Skin epidermis (tissue), 12 donors: ENCODE measurements at regions not wholly inside any gene's neighbourhood (a gene's known extent, or its start where the extent isn't known, plus 50 kb on each side); places are given as distances from the start of the nearest gene placed in this dataset.
"Not testable (repeated sequence)": the region's sequence is repeated elsewhere in the genome, so short reads cannot be mapped to it uniquely, and the experiment has no call there.

ENCODE experiments used
- H3K27ac ChIP-seq, 21 experiments: fragments of 200-600 bp; sonication (generic) in 11 of 21; one replicate each; pipeline ENCODE4 v1.5.0; 2020; ENCODE audit warnings: mild to moderate bottlenecking in 3 of 21, inconsistent platforms in 2 of 21, moderate library complexity in 2 of 21
- H3K4me3 ChIP-seq, 7 experiments: fragments of 200-600 bp; sonication (generic) in 2 of 7; one replicate each; pipeline ENCODE4 v1.5.0; 2020; ENCODE audit warnings: inconsistent platforms in 2 of 7, mild to moderate bottlenecking in 2 of 7, moderate library complexity in 1 of 7

GRCh38 chr11:43119275-43119970, 192.4 kb upstream of the API5 start:
- H3K27ac ChIP-seq = no peak overlapping the region
- H3K4me3 ChIP-seq = no peak overlapping the region

- Histone ChIP-seq H3K27ac (no peak overlapping the region), H3K4me3 (no peak overlapping the region)
These were observed 189.2 kb upstream of the API5 start for GRCh38 chr11:43122546-43122945.

GRCh38 chr11:43123443-43123842, 188.4 kb upstream of the API5 start:
- Histone ChIP-seq H3K27ac (no peak overlapping the region), H3K4me3 (no peak overlapping the region)

- Histone ChIP-seq H3K27ac (no peak overlapping the region), H3K4me3 (no peak overlapping the region)
These were observed 187.4 kb upstream of the API5 start for GRCh38 chr11:43124272-43124935.

GRCh38 chr11:43129329-43129728, 182.5 kb upstream of the API5 start:
- Histone ChIP-seq H3K27ac (no peak overlapping the region), H3K4me3 (no peak overlapping the region)

GRCh38 chr11:43130616-43131015, 181.2 kb upstream of the API5 start:
- no peak overlapping the region for H3K4me3 ChIP-seq
- H3K27ac ChIP-seq = no peak overlapping the region

- Histone ChIP-seq H3K4me3 (no peak overlapping the region), H3K27ac (no peak overlapping the region)
These were observed 175.7 kb upstream of the API5 start for GRCh38 chr11:43135966-43136534.

- H3K27ac ChIP-seq = no peak overlapping the region
- no peak overlapping the region for H3K4me3 ChIP-seq
These were observed 173.1 kb upstream of the API5 start for GRCh38 chr11:43138621-43139140.

- no peak overlapping the region for H3K27ac ChIP-seq
- no peak overlapping the region for H3K4me3 ChIP-seq
These were observed 166.1 kb upstream of the API5 start for GRCh38 chr11:43145653-43146052.

- Histone ChIP-seq H3K27ac (no peak overlapping the region), H3K4me3 (no peak overlapping the region)
These were observed 161.1 kb upstream of the API5 start for GRCh38 chr11:43150697-43151096.

- no peak overlapping the region for H3K27ac ChIP-seq
- H3K4me3 ChIP-seq = no peak overlapping the region
These were observed 147.0 kb upstream of the API5 start for GRCh38 chr11:43164831-43165230.

- not testable (repeated sequence) for H3K4me3 ChIP-seq, H3K27ac ChIP-seq
These were observed 146.4 kb upstream of the API5 start for GRCh38 chr11:43165393-43165792.

- H3K27ac ChIP-seq, H3K4me3 ChIP-seq: not testable (repeated sequence)
These were observed 143.6 kb upstream of the API5 start for GRCh38 chr11:43168241-43168640.

GRCh38 chr11:43172477-43172876, 139.3 kb upstream of the API5 start:
- Histone ChIP-seq H3K27ac (no peak overlapping the region), H3K4me3 (no peak overlapping the region)

GRCh38 chr11:43177975-43178374, 133.8 kb upstream of the API5 start:
- no peak overlapping the region for H3K27ac ChIP-seq
- H3K4me3 ChIP-seq = no peak overlapping the region

GRCh38 chr11:43194459-43194858, 117.3 kb upstream of the API5 start:
- H3K27ac ChIP-seq, H3K4me3 ChIP-seq: not testable (repeated sequence)

- H3K4me3 ChIP-seq = no peak overlapping the region
- no peak overlapping the region for H3K27ac ChIP-seq
These were observed 114.4 kb upstream of the API5 start for GRCh38 chr11:43197379-43197778.

GRCh38 chr11:43200031-43200430, 111.8 kb upstream of the API5 start:
- Histone ChIP-seq H3K27ac (no peak overlapping the region), H3K4me3 (no peak overlapping the region)

- no peak overlapping the region for H3K27ac ChIP-seq
- H3K4me3 ChIP-seq = no peak overlapping the region
These were observed 99.5 kb upstream of the API5 start for GRCh38 chr11:43212279-43212678.

GRCh38 chr11:43214471-43214870, 97.3 kb upstream of the API5 start:
- Histone ChIP-seq H3K27ac (no peak overlapping the region), H3K4me3 (no peak overlapping the region)

GRCh38 chr11:43217849-43218248, 93.9 kb upstream of the API5 start:
- no peak overlapping the region for H3K4me3 ChIP-seq
- H3K27ac ChIP-seq = no peak overlapping the region
